ENCODE measurements at regions not wholly inside any gene's neighbourhood (a gene's known extent, or its start where the extent isn't known, plus 50 kb on each side); places are given as distances from the start of the nearest gene placed in this dataset.
"Not testable (repeated sequence)": the region's sequence is repeated elsewhere in the genome, so short reads cannot be mapped to it uniquely, and the experiment has no call there.

DNA sequence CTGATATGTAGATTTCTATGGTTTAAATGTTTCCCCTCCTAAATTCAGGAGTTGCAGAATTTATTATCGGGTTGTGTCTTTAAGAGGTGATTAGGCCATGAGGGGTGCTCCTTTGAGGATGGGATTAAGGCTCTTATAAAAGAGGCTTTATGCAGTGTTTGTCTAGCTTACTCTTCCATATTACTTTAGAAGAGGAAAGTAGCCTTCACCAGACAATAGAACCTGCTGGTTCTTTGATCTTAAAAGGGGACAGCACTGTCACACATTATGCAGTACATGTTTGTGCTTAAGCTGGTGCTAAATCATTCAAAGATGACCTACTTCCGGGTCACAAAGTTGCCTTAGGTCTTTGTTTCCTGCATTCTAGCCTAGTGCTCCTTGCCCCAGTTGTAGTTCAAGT is 81.0 kb downstream of the CPXCR1 start:
- Mint-ChIP-seq H3K27ac (no peak overlapping the region), H3K9me3 (peaks cover 0 to 5% of the 10 kb centered on the region in 2 donors), H3K4me3 (no peak overlapping the region), H3K27me3 (no peaks in the 10 kb centered on the region), H3K4me1 (ENCODE audit: low read depth in 2 of 2) (no peaks in the 10 kb centered on the region), H3K36me3 (ENCODE audit: insufficient read depth) (no peaks in the 10 kb centered on the region)
- DNase-seq (no peak), ATAC-seq (replicated peaks) (no peak)

DNA sequence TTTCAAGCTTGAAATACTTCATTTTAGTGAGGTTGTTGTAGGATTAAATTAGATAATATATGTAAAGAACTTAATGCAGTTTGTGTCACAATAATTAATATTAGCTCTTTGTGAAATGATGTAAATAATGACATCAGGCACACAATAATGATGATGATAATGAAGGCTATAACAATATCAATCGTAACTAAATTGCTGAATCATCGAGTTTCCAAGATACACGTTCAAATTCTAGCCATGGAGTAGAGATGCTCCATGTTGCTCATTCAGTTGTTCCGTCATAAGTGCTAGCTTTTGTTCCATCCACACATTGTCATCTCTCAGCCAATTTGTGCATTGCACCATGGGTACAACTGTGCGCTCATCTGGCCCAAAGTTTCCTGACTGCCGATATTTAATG is 83.1 kb downstream of the CPXCR1 start:
- no peaks in the 10 kb centered on the region for H3K9me3 Mint-ChIP-seq
- no peak overlapping the region for H3K4me3 Mint-ChIP-seq
- no peak overlapping the region for H3K27ac Mint-ChIP-seq
- H3K4me1 Mint-ChIP-seq (ENCODE audit: low read depth in 2 of 2) = no peaks in the 10 kb centered on the region
- ATAC-seq (replicated peaks) = no peak
- no peaks in the 10 kb centered on the region for H3K36me3 Mint-ChIP-seq (ENCODE audit: insufficient read depth)
- no peak for DNase-seq
- H3K27me3 Mint-ChIP-seq = no peaks in the 10 kb centered on the region

DNA sequence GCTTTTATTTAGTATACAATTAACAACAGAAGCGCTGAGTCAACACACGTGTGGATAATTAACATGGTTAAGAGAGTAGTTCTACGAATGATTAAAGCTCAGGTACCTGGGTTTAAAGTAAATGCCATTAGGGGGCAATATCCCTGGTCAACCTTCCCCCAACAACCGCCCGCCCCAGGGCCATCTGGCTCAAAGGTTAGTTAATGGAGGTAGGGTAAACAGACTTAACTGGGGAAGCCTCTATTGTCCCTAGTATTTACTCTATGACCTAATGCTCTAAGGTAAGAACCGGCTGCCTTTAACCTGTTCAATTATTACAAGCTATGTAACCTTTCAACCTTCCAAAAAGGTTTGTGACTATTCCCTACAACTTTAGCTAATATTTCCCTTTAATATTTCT is 90.7 kb downstream of the CPXCR1 start:
- H3K27ac Mint-ChIP-seq; H3K36me3 Mint-ChIP-seq (ENCODE audit: insufficient read depth); H3K27me3 Mint-ChIP-seq; DNase-seq; H3K4me1 Mint-ChIP-seq (ENCODE audit: low read depth in 2 of 2); ATAC-seq (replicated peaks); H3K4me3 Mint-ChIP-seq; H3K9me3 Mint-ChIP-seq: not testable (repeated sequence)

DNA sequence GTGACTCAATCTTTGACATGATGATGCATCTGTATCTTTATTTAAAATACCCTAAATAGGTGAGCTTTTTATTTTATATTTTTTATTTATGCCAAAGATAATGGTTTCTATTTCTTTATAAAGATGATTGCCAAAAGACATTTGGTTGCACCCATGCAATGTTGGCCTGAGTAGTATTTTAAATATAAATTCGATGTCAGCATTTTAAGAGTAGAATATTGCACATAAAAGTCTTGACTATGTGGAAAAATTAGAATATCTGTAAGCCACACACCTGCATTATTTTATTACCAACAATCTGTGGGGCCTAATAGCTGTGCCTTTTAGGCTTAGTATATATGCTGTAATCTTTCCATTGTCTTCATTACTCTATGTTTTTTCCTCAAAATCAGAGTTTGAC is 91.4 kb downstream of the CPXCR1 start:
- no peak for DNase-seq
- H3K27me3 Mint-ChIP-seq = no peaks in the 10 kb centered on the region
- H3K36me3 Mint-ChIP-seq (ENCODE audit: insufficient read depth) = no peaks in the 10 kb centered on the region
- H3K27ac Mint-ChIP-seq = no peak overlapping the region
- H3K9me3 Mint-ChIP-seq = peaks cover 0 to 5% of the 10 kb centered on the region in 2 donors
- H3K4me3 Mint-ChIP-seq = no peak overlapping the region
- no peaks in the 10 kb centered on the region for H3K4me1 Mint-ChIP-seq (ENCODE audit: low read depth in 2 of 2)
- no peak for ATAC-seq (replicated peaks)

DNA sequence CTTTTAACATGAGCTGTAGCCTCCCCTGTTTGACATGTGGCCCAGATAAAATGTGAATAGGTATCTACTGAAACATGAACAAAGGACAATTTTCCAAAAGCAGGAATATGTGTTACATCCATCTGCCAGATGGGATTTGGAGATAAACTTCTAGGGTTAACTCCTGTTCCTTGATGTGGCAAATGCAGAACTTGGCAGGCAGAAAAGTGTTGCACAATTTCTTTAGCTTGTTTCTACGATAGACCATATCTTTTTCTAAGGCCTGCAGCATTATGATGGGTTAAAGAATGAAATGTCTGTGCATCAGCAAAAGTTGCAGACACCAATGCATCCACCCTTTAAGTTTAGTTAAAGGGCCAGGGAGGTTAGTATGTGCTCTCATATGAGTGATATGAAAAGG is 96.8 kb downstream of the CPXCR1 start:
- not testable (repeated sequence) for H3K4me1 Mint-ChIP-seq (ENCODE audit: low read depth in 2 of 2); ATAC-seq (replicated peaks); H3K27me3 Mint-ChIP-seq; H3K9me3 Mint-ChIP-seq; DNase-seq; H3K4me3 Mint-ChIP-seq; H3K36me3 Mint-ChIP-seq (ENCODE audit: insufficient read depth); H3K27ac Mint-ChIP-seq

- Mint-ChIP-seq H3K4me3 (no peak overlapping the region), H3K27me3 (no peaks in the 10 kb centered on the region), H3K36me3 (ENCODE audit: insufficient read depth) (no peaks in the 10 kb centered on the region), H3K27ac (no peak overlapping the region), H3K9me3 (peaks cover 4 to 7% of the 10 kb centered on the region in 2 donors), H3K4me1 (ENCODE audit: low read depth in 2 of 2) (no peaks in the 10 kb centered on the region)
- no peak for DNase-seq
- no peak for ATAC-seq (replicated peaks)
Observed at GRCh38 chrX:88853925-88854324, 106.9 kb downstream of the CPXCR1 start.

GRCh38 chrX:88863726-88864125 is 116.7 kb downstream of the CPXCR1 start:
- Mint-ChIP-seq H3K9me3 (peaks cover 0 to 4% of the 10 kb centered on the region in 2 donors), H3K4me3 (no peak overlapping the region), H3K4me1 (ENCODE audit: low read depth in 2 of 2) (no peaks in the 10 kb centered on the region), H3K27me3 (no peaks in the 10 kb centered on the region), H3K27ac (no peak overlapping the region), H3K36me3 (ENCODE audit: insufficient read depth) (no peaks in the 10 kb centered on the region)
- DNase-seq (no peak), ATAC-seq (replicated peaks) (no peak)

- Mint-ChIP-seq H3K27ac (no peak overlapping the region), H3K9me3 (peaks cover 0 to 4% of the 10 kb centered on the region in 2 donors), H3K36me3 (ENCODE audit: insufficient read depth) (no peaks in the 10 kb centered on the region), H3K4me1 (ENCODE audit: low read depth in 2 of 2) (no peaks in the 10 kb centered on the region), H3K27me3 (no peaks in the 10 kb centered on the region), H3K4me3 (no peak overlapping the region)
- DNase-seq = no peak
- ATAC-seq (replicated peaks) = no peak
Observed at GRCh38 chrX:88865634-88866033, 118.6 kb downstream of the CPXCR1 start.

GRCh38 chrX:88881536-88881935 is 134.5 kb downstream of the CPXCR1 start:
- Mint-ChIP-seq H3K27ac (no peak overlapping the region), H3K9me3 (no peaks in the 10 kb centered on the region), H3K4me3 (no peak overlapping the region), H3K36me3 (ENCODE audit: insufficient read depth) (no peaks in the 10 kb centered on the region), H3K4me1 (ENCODE audit: low read depth in 2 of 2) (no peaks in the 10 kb centered on the region), H3K27me3 (no peaks in the 10 kb centered on the region)
- ATAC-seq (replicated peaks) (no peak), DNase-seq (no peak)

DNA sequence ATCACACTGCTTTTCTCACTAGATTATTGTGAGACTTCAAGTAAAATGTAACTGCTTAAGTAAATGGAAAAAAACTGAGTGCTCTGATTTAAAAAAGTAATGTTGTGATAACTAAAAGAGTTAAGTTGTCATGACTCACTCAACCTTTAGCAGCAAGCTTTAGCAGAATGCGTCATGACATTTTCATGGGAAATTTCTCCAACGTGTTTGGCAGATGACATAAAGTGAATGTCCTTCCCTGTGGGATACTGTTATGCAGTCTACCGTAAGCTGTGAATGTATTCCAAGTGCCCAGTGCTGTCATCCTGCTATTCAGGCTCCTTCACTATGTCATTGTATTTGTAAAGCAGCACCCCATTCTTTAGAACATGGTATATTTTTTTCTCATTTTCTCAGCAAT is 136.2 kb downstream of the CPXCR1 start:
- H3K9me3 Mint-ChIP-seq = no peaks in the 10 kb centered on the region
- H3K36me3 Mint-ChIP-seq (ENCODE audit: insufficient read depth) = no peaks in the 10 kb centered on the region
- DNase-seq (no peak), ATAC-seq (replicated peaks) (no peak)
- no peaks in the 10 kb centered on the region for H3K27me3 Mint-ChIP-seq
- H3K4me1 Mint-ChIP-seq (ENCODE audit: low read depth in 2 of 2) = no peaks in the 10 kb centered on the region
- no peak overlapping the region for H3K27ac Mint-ChIP-seq
- H3K4me3 Mint-ChIP-seq = no peak overlapping the region

DNA sequence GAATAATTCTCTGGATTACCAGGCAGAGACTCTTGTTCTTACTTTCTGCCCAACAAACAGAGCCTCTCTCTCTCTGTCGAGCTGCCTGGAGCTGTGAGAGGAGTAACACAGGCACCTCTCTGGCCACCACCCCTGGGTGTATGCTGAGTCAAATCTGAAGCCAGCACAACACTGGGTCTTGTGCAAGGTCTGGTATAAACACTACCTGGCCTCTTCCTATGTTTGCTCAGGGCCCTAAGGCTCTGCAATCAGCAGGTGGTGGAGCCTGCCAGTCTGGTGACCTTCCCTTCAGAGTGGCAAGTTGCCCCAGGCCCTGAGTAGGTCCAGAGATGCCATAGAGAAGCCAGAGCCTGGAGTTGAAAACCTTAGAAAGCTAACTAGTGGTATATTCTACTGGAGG is 139.9 kb downstream of the CPXCR1 start:
- Mint-ChIP-seq H3K9me3 (peaks cover 0 to 3% of the 10 kb centered on the region in 2 donors), H3K27ac (no peak overlapping the region), H3K27me3 (no peaks in the 10 kb centered on the region), H3K36me3 (ENCODE audit: insufficient read depth) (no peaks in the 10 kb centered on the region), H3K4me3 (no peak overlapping the region), H3K4me1 (ENCODE audit: low read depth in 2 of 2) (no peaks in the 10 kb centered on the region)
- ATAC-seq (replicated peaks) (no peak), DNase-seq (no peak)

GRCh38 chrX:88903989-88904718 is 157.1 kb downstream of the CPXCR1 start:
- H3K9me3 Mint-ChIP-seq = no peaks in the 10 kb centered on the region
- ATAC-seq (replicated peaks) (peak; percentile 27), DNase-seq (no peak)
- peaks cover 6% of the 10 kb centered on the region for H3K36me3 Mint-ChIP-seq (ENCODE audit: insufficient read depth)
- no peaks in the 10 kb centered on the region for H3K27me3 Mint-ChIP-seq
- no peaks in the 10 kb centered on the region for H3K4me1 Mint-ChIP-seq (ENCODE audit: low read depth in 2 of 2)
- H3K4me3 Mint-ChIP-seq = no peak overlapping the region
- no peak overlapping the region for H3K27ac Mint-ChIP-seq

DNA sequence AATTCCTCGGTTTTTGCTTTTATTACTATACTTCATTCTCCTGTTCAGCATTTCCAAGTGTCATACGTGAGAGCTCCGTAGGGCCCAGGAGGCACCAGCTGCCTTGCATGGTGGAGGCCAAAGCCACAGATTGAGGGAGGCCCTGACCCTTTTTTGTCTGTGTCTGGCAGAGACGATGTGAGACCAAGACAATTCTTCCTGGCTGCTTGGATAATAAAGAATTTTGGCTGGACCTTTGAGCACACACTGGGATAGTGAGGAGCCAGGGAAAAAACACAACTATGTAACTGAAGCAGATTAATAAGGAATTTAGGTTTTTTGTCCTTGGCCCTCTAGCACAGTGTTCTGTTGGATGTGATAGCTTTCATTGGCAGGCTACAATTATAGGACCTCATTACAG is 161.0 kb downstream of the CPXCR1 start:
- no peak overlapping the region for H3K4me3 Mint-ChIP-seq
- no peaks in the 10 kb centered on the region for H3K27me3 Mint-ChIP-seq
- ATAC-seq (replicated peaks) (no peak), DNase-seq (no peak)
- H3K27ac Mint-ChIP-seq = no peak overlapping the region
- H3K4me1 Mint-ChIP-seq (ENCODE audit: low read depth in 2 of 2) = no peaks in the 10 kb centered on the region
- peaks cover 4% of the 10 kb centered on the region for H3K36me3 Mint-ChIP-seq (ENCODE audit: insufficient read depth)
- no peaks in the 10 kb centered on the region for H3K9me3 Mint-ChIP-seq

GRCh38 chrX:88937616-88938015 is 190.6 kb downstream of the CPXCR1 start:
- Mint-ChIP-seq H3K27ac (no peak overlapping the region), H3K27me3 (no peaks in the 10 kb centered on the region), H3K4me3 (no peak overlapping the region), H3K36me3 (ENCODE audit: insufficient read depth) (no peaks in the 10 kb centered on the region), H3K4me1 (ENCODE audit: low read depth in 2 of 2) (no peaks in the 10 kb centered on the region), H3K9me3 (peaks cover 0 to 3% of the 10 kb centered on the region in 2 donors)
- DNase-seq (no peak), ATAC-seq (replicated peaks) (no peak)

- Mint-ChIP-seq H3K27ac (no peak overlapping the region), H3K4me3 (no peak overlapping the region), H3K9me3 (no peaks in the 10 kb centered on the region), H3K36me3 (ENCODE audit: insufficient read depth) (no peaks in the 10 kb centered on the region), H3K27me3 (no peaks in the 10 kb centered on the region), H3K4me1 (ENCODE audit: low read depth in 2 of 2) (no peaks in the 10 kb centered on the region)
- ATAC-seq (replicated peaks) (no peak), DNase-seq (no peak)
Observed at GRCh38 chrX:88940904-88941303, 193.9 kb downstream of the CPXCR1 start.

All from effector memory CD8-positive, alpha-beta T cell (primary cell).